Astrocyte (in vitro differentiated cells and primary cell): ENCODE measurements at regions not wholly inside any gene's neighbourhood (a gene's known extent, or its start where the extent isn't known, plus 50 kb on each side); places are given as distances from the start of the nearest gene placed in this dataset.

Source experiments
- EZH2 ChIP-seq: IDR thresholded peaks from 2 replicates; pipeline ENCODE4 v1.6.1; 2012; ENCODE audit warnings: mild to moderate bottlenecking, low read length, inconsistent platforms; ENCODE audit not compliant: insufficient read depth
- TF ChIP-seq, protein P1 (sequence below): IDR thresholded peaks from 2 replicates; pipeline ENCODE4 v1.5.1; 2011; ENCODE audit warnings: low read depth, mild to moderate bottlenecking, inconsistent platforms, low read length, moderate library complexity; ENCODE audit not compliant: insufficient read depth

DNA sequence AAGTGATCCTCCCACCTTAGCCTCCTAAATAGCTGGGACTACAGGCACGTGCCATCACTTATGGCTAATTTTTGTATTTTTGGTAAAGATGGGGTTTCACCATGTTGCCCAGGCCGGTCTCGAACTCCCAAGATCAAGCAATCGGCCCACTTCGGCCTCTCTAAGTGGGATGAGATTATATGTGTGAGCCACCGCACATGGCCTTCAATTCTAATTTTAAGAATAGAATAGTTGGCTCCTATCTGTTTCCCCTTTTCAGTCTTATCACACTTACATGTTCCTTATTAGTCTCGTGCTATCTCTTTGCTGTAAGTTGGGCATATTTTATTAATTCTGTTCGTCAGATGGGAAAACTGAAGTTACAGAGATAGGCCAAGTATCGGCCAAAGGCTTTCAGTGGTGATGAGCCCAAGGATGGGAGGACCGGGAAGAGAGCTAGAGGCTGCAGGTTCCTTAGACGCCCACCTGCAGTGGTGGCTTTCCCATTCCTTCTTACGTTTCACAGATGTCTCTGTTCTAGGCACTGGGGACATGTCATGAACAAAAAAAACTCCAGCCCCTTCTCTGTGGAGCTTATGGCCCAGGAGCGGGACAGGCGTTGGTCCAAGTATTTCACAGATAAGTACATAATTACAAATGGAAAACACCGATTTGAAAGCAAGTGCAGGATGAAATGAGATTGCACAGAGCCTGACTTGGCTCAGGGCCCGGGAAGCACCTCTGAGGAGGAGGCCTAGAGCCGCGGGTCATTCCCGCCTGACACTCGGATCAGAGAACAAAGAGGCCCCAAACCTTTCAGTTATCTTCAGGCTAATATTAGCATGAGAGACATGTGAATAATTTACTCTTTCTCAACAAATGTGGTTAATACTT lies 91.1 kb upstream of the KLF13 start:
- TF ChIP-seq, protein P1, sequence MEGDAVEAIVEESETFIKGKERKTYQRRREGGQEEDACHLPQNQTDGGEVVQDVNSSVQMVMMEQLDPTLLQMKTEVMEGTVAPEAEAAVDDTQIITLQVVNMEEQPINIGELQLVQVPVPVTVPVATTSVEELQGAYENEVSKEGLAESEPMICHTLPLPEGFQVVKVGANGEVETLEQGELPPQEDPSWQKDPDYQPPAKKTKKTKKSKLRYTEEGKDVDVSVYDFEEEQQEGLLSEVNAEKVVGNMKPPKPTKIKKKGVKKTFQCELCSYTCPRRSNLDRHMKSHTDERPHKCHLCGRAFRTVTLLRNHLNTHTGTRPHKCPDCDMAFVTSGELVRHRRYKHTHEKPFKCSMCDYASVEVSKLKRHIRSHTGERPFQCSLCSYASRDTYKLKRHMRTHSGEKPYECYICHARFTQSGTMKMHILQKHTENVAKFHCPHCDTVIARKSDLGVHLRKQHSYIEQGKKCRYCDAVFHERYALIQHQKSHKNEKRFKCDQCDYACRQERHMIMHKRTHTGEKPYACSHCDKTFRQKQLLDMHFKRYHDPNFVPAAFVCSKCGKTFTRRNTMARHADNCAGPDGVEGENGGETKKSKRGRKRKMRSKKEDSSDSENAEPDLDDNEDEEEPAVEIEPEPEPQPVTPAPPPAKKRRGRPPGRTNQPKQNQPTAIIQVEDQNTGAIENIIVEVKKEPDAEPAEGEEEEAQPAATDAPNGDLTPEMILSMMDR: no peak
- TF ChIP-seq EZH2: no peak
